Loucy (cell line): ENCODE measurements at regions not wholly inside any gene's neighbourhood (a gene's known extent, or its start where the extent isn't known, plus 50 kb on each side); places are given as distances from the start of the nearest gene placed in this dataset.
A peak's percentile ranks its signal among the peaks of the same experiment; 100 is the strongest.

Experiments used
- H2AFZ ChIP-seq: fragments of 200-600 bp; sonication (generic); 2 replicates; pipeline ENCODE4 v1.6.0; 2016; ENCODE audit warnings: antibody characterized with exemption, mild to moderate bottlenecking, low read length, moderate library complexity
- H3F3A ChIP-seq: fragments of 200-600 bp; 2 replicates; pipeline ENCODE4 v1.6.0; 2016; ENCODE audit warnings: antibody characterized with exemption, low read depth, mild to moderate bottlenecking
- H3K27me3 ChIP-seq: fragments of 200-600 bp; sonication (generic); 2 replicates; pipeline ENCODE4 v1.6.1; 2014; ENCODE audit warnings: low read length, mild to moderate bottlenecking; ENCODE audit not compliant: insufficient read depth, poor library complexity, severe bottlenecking
- H3K36me3 ChIP-seq: fragments of 200-600 bp; sonication (generic); 2 replicates; pipeline ENCODE4 v1.6.1; 2016; ENCODE audit warnings: low read length; ENCODE audit not compliant: insufficient read depth
- H3K4me1 ChIP-seq: fragments of 200-600 bp; sonication (generic); 2 replicates; pipeline ENCODE4 v1.5.1; 2014; ENCODE audit warnings: low read length, mild to moderate bottlenecking; ENCODE audit not compliant: insufficient read depth, poor library complexity, severe bottlenecking
- H3K4me2 ChIP-seq: fragments of 200-600 bp; sonication (generic); 2 replicates; pipeline ENCODE4 v1.6.0; 2014; ENCODE audit warnings: antibody characterized with exemption, low read length, low read depth, mild to moderate bottlenecking; ENCODE audit not compliant: poor library complexity, severe bottlenecking
- H3K4me3 ChIP-seq: fragments of 200-600 bp; sonication (generic); 2 replicates; pipeline ENCODE4 v1.5.1; 2014; ENCODE audit warnings: low read length, mild to moderate bottlenecking, mixed read lengths; ENCODE audit not compliant: poor library complexity, severe bottlenecking
- H3K79me2 ChIP-seq: fragments of 200-600 bp; sonication (generic); 2 replicates; pipeline ENCODE4 v1.6.1; 2014; ENCODE audit warnings: low read length; ENCODE audit not compliant: insufficient read depth
- H3K9ac ChIP-seq: fragments of 200-600 bp; sonication (generic); 2 replicates; pipeline ENCODE4 v1.6.0; 2014; ENCODE audit warnings: mild to moderate bottlenecking, low read depth, low read length, moderate library complexity; ENCODE audit not compliant: poor library complexity, severe bottlenecking
- H3K9me2 ChIP-seq: fragments of 200-600 bp; sonication (generic); replicated peaks from 2 replicates; pipeline ENCODE4 v1.6.1; 2016; ENCODE audit warnings: low read depth, low read length, mixed read lengths
- H3K9me3 ChIP-seq: fragments of 200-600 bp; sonication (generic); 2 replicates; pipeline ENCODE4 v1.6.1; 2014; ENCODE audit warnings: mild to moderate bottlenecking, antibody characterized with exemption, low read length, low read depth; ENCODE audit not compliant: insufficient read depth
- H4K20me1 ChIP-seq: fragments of 200-600 bp; sonication (generic); 2 replicates; pipeline ENCODE4 v1.6.0; 2014; ENCODE audit warnings: antibody characterized with exemption, low read length, mild to moderate bottlenecking; ENCODE audit not compliant: insufficient read depth, poor library complexity, severe bottlenecking
- CTCF ChIP-seq: fragments of 200-600 bp; sonication (generic); conservative IDR thresholded peaks from 2 replicates; pipeline ENCODE4 v1.5.1; 2014; ENCODE audit warnings: mild to moderate bottlenecking, antibody characterized with exemption, low read length
- EZH2phosphoT487 ChIP-seq: fragments of 200-600 bp; IDR thresholded peaks from 2 replicates; pipeline ENCODE4 v1.6.1; 2018; ENCODE audit warnings: antibody characterized with exemption, mild to moderate bottlenecking, moderate library complexity, borderline replicate concordance

DNA sequence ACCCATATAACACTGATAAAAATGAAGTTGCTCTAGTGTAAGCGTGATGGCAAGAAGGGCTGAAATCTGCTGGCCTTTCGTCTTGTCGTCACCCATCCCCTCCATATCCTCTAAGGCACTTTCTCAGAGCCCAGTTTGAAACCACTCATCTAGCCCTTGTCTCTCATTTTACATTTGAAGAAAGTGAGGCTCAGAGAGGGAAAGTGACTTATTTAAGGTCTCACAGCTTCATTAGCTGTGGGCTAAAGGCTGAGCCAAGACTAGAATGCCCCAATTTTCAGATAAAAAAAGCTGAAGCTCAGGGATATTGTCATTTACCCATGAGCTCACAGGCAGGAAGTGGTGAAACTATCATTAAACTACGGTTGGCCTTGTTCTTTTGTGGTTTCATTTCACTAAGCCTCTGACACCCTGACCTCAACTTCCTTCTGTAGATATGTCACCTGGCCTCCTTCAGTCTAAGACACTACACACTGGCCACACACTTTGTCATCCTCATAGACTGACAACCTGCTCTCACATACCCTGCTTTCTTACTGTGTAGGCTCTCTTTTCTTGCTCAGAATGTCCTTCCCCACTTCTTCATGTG lies 176.7 kb upstream of the DMAC1 start:
- Histone ChIP-seq H3K27me3 (no peaks in the 10 kb centered on the region), H3K36me3 (no peaks in the 10 kb centered on the region), H3K79me2 (no peaks in the 10 kb centered on the region), H4K20me1 (no peaks in the 10 kb centered on the region), H3K4me1 (peaks cover 68% of the 10 kb centered on the region), H3K9ac (peak overlapping the region; percentile 71), H3K4me3 (peak overlapping the region; percentile 45), H3K9me2 (no peaks in the 10 kb centered on the region), H3K9me3 (no peaks in the 10 kb centered on the region), H3F3A (peaks cover 7% of the 10 kb centered on the region; the same call in 1 of the 2 replicates), H2AFZ (no peak overlapping the region), H3K4me2 (peak overlapping the region; percentile 72)
- TF ChIP-seq EZH2phosphoT487, result no peak
- TF ChIP-seq CTCF, result no peak

DNA sequence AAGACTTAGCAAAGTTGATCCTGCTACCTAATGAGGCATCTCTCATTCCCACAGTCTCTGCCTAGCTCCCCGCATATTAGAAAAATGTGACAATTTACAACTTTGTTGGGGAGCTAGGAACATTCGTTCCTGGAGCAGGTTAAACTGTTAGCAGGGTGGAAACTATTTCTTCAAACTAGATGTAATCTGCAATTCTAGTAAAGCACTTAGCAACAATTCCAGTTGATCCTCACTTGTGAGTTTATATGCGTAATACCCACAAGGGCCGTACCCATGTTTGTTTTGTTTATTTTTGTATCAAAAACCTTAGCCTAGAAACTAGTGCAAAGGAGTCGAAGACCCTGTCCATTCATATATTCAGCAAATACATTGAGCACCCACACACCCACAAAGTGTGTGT lies 175.8 kb upstream of the DMAC1 start:
- no peak overlapping the region for H3K4me3 ChIP-seq
- TF ChIP-seq EZH2phosphoT487 (no peak), CTCF (no peak)
- H3K9ac ChIP-seq, result peak overlapping the region; percentile 40
- H3F3A ChIP-seq, result peaks cover 7% of the 10 kb centered on the region; the same call in 1 of the 2 replicates
- peaks cover 61% of the 10 kb centered on the region for H3K4me1 ChIP-seq
- no peak overlapping the region for H2AFZ ChIP-seq
- H3K9me2 ChIP-seq, result no peaks in the 10 kb centered on the region
- no peaks in the 10 kb centered on the region for H3K36me3 ChIP-seq
- no peaks in the 10 kb centered on the region for H4K20me1 ChIP-seq
- H3K4me2 ChIP-seq, result peak overlapping the region; percentile 60
- no peaks in the 10 kb centered on the region for H3K79me2 ChIP-seq
- H3K27me3 ChIP-seq, result no peaks in the 10 kb centered on the region
- H3K9me3 ChIP-seq, result no peaks in the 10 kb centered on the region

GRCh38 chr9:7974335-7974960 lies 174.9 kb upstream of the DMAC1 start:
- Histone ChIP-seq H3K27me3 (no peaks in the 10 kb centered on the region), H3K4me3 (no peak overlapping the region), H3K9me3 (no peaks in the 10 kb centered on the region), H3K9me2 (no peaks in the 10 kb centered on the region), H3K36me3 (no peaks in the 10 kb centered on the region), H3K4me2 (peak overlapping the region; percentile 60), H3K9ac (peak overlapping the region; percentile 40), H3K4me1 (peaks cover 55% of the 10 kb centered on the region), H4K20me1 (no peaks in the 10 kb centered on the region), H2AFZ (peak overlapping the region; percentile 66), H3K79me2 (no peaks in the 10 kb centered on the region), H3F3A (peaks cover 7% of the 10 kb centered on the region; the same call in 1 of the 2 replicates)
- no peak for TF ChIP-seq CTCF
- TF ChIP-seq EZH2phosphoT487, result no peak
